ENCODE measurements at regions not wholly inside any gene's neighbourhood (a gene's known extent, or its start where the extent isn't known, plus 50 kb on each side); places are given as distances from the start of the nearest gene placed in this dataset.

GRCh38 chr2:129459881-129460280 is 519.6 kb upstream of the RAB6C start:
- H3K4me3 ChIP-seq (ENCODE audit: low read depth, low read length), result no peak overlapping the region
- no peaks in the 10 kb centered on the region for H3K36me3 ChIP-seq (replicated peaks)
- no peak for DNase-seq
- TF ChIP-seq CTCF (IDR thresholded peaks at IDR 0.05; ENCODE audit: low read depth, low read length, missing control alignments), result no peak
- no peaks in the 10 kb centered on the region for H3K27me3 ChIP-seq (replicated peaks)
- H3K27ac ChIP-seq, result no peak overlapping the region
- in situ Hi-C loops (cut with HindIII; ENCODE audit: low pct_ligation_motif_present, low sequenced_read_pairs), result no loop called here

GRCh38 chr2:129460299-129461198 is 518.9 kb upstream of the RAB6C start:
- Histone ChIP-seq H3K36me3 (replicated peaks) (no peaks in the 10 kb centered on the region), H3K4me3 (ENCODE audit: low read depth, low read length) (no peak overlapping the region), H3K27me3 (replicated peaks) (no peaks in the 10 kb centered on the region), H3K27ac (no peak overlapping the region)
- no peak for TF ChIP-seq CTCF (IDR thresholded peaks at IDR 0.05; ENCODE audit: low read depth, low read length, missing control alignments)
- in situ Hi-C loops (cut with HindIII; ENCODE audit: low pct_ligation_motif_present, low sequenced_read_pairs), result no loop called here
- DNase-seq, result no peak

- no peak for DNase-seq
- in situ Hi-C loops (cut with HindIII; ENCODE audit: low pct_ligation_motif_present, low sequenced_read_pairs), result no loop called here
- Histone ChIP-seq H3K27ac (no peak overlapping the region), H3K36me3 (replicated peaks) (no peaks in the 10 kb centered on the region), H3K27me3 (replicated peaks) (no peaks in the 10 kb centered on the region), H3K4me3 (ENCODE audit: low read depth, low read length) (no peak overlapping the region)
- TF ChIP-seq CTCF (IDR thresholded peaks at IDR 0.05; ENCODE audit: low read depth, low read length, missing control alignments), result no peak
These were observed 517.1 kb upstream of the RAB6C start for GRCh38 chr2:129462349-129462748.

GRCh38 chr2:129462967-129463366 is 516.5 kb upstream of the RAB6C start:
- no peak for TF ChIP-seq CTCF (IDR thresholded peaks at IDR 0.05; ENCODE audit: low read depth, low read length, missing control alignments)
- Histone ChIP-seq H3K27ac (no peak overlapping the region), H3K4me3 (ENCODE audit: low read depth, low read length) (no peak overlapping the region), H3K36me3 (replicated peaks) (no peaks in the 10 kb centered on the region), H3K27me3 (replicated peaks) (no peaks in the 10 kb centered on the region)
- DNase-seq, result no peak
- in situ Hi-C loops (cut with HindIII; ENCODE audit: low pct_ligation_motif_present, low sequenced_read_pairs), result no loop called here

- no peak overlapping the region for H3K4me3 ChIP-seq (ENCODE audit: low read depth, low read length)
- H3K27me3 ChIP-seq (replicated peaks), result no peaks in the 10 kb centered on the region
- no peak for TF ChIP-seq CTCF (IDR thresholded peaks at IDR 0.05; ENCODE audit: low read depth, low read length, missing control alignments)
- no peak overlapping the region for H3K27ac ChIP-seq
- no peaks in the 10 kb centered on the region for H3K36me3 ChIP-seq (replicated peaks)
- in situ Hi-C loops (cut with HindIII; ENCODE audit: low pct_ligation_motif_present, low sequenced_read_pairs), result no loop called here
- DNase-seq, result no peak
These were observed 515.4 kb upstream of the RAB6C start for GRCh38 chr2:129464036-129464435.

GRCh38 chr2:129464631-129465030 is 514.8 kb upstream of the RAB6C start:
- in situ Hi-C loops (cut with HindIII; ENCODE audit: low pct_ligation_motif_present, low sequenced_read_pairs), result no loop called here
- no peaks in the 10 kb centered on the region for H3K27me3 ChIP-seq (replicated peaks)
- H3K4me3 ChIP-seq (ENCODE audit: low read depth, low read length), result no peak overlapping the region
- no peak for TF ChIP-seq CTCF (IDR thresholded peaks at IDR 0.05; ENCODE audit: low read depth, low read length, missing control alignments)
- DNase-seq, result no peak
- no peaks in the 10 kb centered on the region for H3K36me3 ChIP-seq (replicated peaks)
- no peak overlapping the region for H3K27ac ChIP-seq

All from brain microvascular endothelial cell (primary cell).